Astrocyte (in vitro differentiated cells and primary cell): ENCODE measurements at regions not wholly inside any gene's neighbourhood (a gene's known extent, or its start where the extent isn't known, plus 50 kb on each side); places are given as distances from the start of the nearest gene placed in this dataset.

Experiments used
- DNase-seq: peaks from one replicate; pipeline ENCODE4 v3.0.0-alpha.2; 2010; ENCODE audit warnings: low read depth
- FAIRE-seq: peaks from 2 replicates; lab custom pipeline; 2011; peaks lifted over from hg19 to GRCh38; lab: Jason Lieb, UNC
- H2AFZ ChIP-seq: 2 replicates; pipeline ENCODE4 v1.6.0; 2012; ENCODE audit warnings: low read depth, low read length, inconsistent platforms
- H3K27ac ChIP-seq: 2 replicates; pipeline ENCODE4 v1.5.1; 2011; ENCODE audit warnings: low read depth, low read length, inconsistent platforms
- H3K27me3 ChIP-seq: 2 replicates; pipeline ENCODE4 v1.6.0; 2011; ENCODE audit warnings: low read length, inconsistent platforms; ENCODE audit not compliant: insufficient read depth
- H3K36me3 ChIP-seq: 2 replicates; pipeline ENCODE4 v1.5.1; 2011; ENCODE audit warnings: low read length, inconsistent platforms; ENCODE audit not compliant: insufficient read depth
- H3K4me1 ChIP-seq: 2 replicates; pipeline ENCODE4 v1.5.1; 2011; ENCODE audit warnings: low read length, inconsistent platforms; ENCODE audit not compliant: insufficient read depth
- H3K4me2 ChIP-seq: 2 replicates; pipeline ENCODE4 v1.6.0; 2012; ENCODE audit warnings: low read length, inconsistent platforms
- H3K4me3 ChIP-seq: 2 replicates; pipeline ENCODE4 v1.5.1; 2011; ENCODE audit warnings: low read depth, mild to moderate bottlenecking, low read length, inconsistent platforms; ENCODE audit not compliant: insufficient read depth
- H3K79me2 ChIP-seq: 2 replicates; pipeline ENCODE4 v1.6.0; 2012; ENCODE audit warnings: mild to moderate bottlenecking, low read length, inconsistent platforms; ENCODE audit not compliant: insufficient read depth
- H3K9ac ChIP-seq: 2 replicates; pipeline ENCODE4 v1.6.0; 2012; ENCODE audit warnings: mild to moderate bottlenecking, low read length, inconsistent platforms
- H3K9me3 ChIP-seq: 2 replicates; pipeline ENCODE4 v1.5.1; 2012; ENCODE audit warnings: low read depth, mild to moderate bottlenecking, low read length, inconsistent platforms; ENCODE audit not compliant: insufficient read depth
- H4K20me1 ChIP-seq: 2 replicates; pipeline ENCODE4 v1.6.0; 2012; ENCODE audit warnings: low read length, inconsistent platforms; ENCODE audit not compliant: insufficient read depth
- H3K27ac Mint-ChIP-seq: one replicate; pipeline ENCODE4 v1.8.0; 2021; ENCODE audit warnings: mild to moderate bottlenecking, mixed read lengths; ENCODE audit not compliant: unreplicated experiment
- H3K27me3 Mint-ChIP-seq: one replicate; pipeline ENCODE4 v1.8.0; 2021; ENCODE audit warnings: low read depth, mixed read lengths; ENCODE audit not compliant: unreplicated experiment
- H3K36me3 Mint-ChIP-seq: one replicate; pipeline ENCODE4 v1.8.0; 2021; ENCODE audit warnings: low read depth, mixed read lengths; ENCODE audit not compliant: unreplicated experiment
- H3K4me1 Mint-ChIP-seq: one replicate; pipeline ENCODE4 v1.8.0; 2021; ENCODE audit warnings: low read depth, mixed read lengths; ENCODE audit not compliant: unreplicated experiment
- H3K4me3 Mint-ChIP-seq: one replicate; pipeline ENCODE4 v1.8.0; 2021; ENCODE audit warnings: mild to moderate bottlenecking, moderate library complexity, mixed read lengths; ENCODE audit not compliant: unreplicated experiment
- H3K9me3 Mint-ChIP-seq: one replicate; pipeline ENCODE4 v1.8.0; 2021; ENCODE audit warnings: mild to moderate bottlenecking, mixed read lengths; ENCODE audit not compliant: unreplicated experiment
- EZH2 ChIP-seq: IDR thresholded peaks from 2 replicates; pipeline ENCODE4 v1.6.1; 2012; ENCODE audit warnings: mild to moderate bottlenecking, low read length, inconsistent platforms; ENCODE audit not compliant: insufficient read depth
- TF ChIP-seq, protein P1 (sequence below): IDR thresholded peaks from 2 replicates; pipeline ENCODE4 v1.5.1; 2011; ENCODE audit warnings: low read depth, mild to moderate bottlenecking, inconsistent platforms, low read length, moderate library complexity; ENCODE audit not compliant: insufficient read depth

DNA sequence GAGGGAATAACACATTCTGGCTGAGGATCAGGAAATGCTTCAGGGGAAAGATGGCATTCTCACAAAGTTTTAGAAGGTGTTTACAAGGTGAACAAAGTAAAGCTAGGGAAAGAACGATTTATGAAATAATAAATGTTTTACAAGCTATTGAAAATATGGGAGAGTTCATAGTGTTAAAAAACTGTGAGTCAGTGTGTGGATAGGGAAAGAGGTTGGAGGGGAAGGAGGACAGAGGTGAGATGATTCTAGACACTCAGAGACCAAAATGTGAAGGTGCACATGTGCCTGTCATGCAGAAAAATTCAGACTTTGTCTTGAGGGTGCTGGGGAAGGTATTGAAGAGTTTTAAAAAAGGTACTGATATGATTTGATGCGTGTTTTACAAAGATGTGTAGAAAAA is 476.1 kb downstream of the TDRD3 start:
- no peak for TF ChIP-seq EZH2
- TF ChIP-seq, protein P1, sequence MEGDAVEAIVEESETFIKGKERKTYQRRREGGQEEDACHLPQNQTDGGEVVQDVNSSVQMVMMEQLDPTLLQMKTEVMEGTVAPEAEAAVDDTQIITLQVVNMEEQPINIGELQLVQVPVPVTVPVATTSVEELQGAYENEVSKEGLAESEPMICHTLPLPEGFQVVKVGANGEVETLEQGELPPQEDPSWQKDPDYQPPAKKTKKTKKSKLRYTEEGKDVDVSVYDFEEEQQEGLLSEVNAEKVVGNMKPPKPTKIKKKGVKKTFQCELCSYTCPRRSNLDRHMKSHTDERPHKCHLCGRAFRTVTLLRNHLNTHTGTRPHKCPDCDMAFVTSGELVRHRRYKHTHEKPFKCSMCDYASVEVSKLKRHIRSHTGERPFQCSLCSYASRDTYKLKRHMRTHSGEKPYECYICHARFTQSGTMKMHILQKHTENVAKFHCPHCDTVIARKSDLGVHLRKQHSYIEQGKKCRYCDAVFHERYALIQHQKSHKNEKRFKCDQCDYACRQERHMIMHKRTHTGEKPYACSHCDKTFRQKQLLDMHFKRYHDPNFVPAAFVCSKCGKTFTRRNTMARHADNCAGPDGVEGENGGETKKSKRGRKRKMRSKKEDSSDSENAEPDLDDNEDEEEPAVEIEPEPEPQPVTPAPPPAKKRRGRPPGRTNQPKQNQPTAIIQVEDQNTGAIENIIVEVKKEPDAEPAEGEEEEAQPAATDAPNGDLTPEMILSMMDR = no peak
- Histone ChIP-seq H3K36me3 (no peaks in the 10 kb centered on the region), H2AFZ (no peak overlapping the region), H3K9ac (no peak overlapping the region), H3K4me3 (no peak overlapping the region), H3K9me3 (peaks cover 7% of the 10 kb centered on the region), H3K4me2 (no peak overlapping the region), H3K27me3 (no peaks in the 10 kb centered on the region), H3K79me2 (no peaks in the 10 kb centered on the region), H4K20me1 (no peaks in the 10 kb centered on the region), H3K4me1 (no peaks in the 10 kb centered on the region), H3K27ac (no peak overlapping the region)
- no peak for DNase-seq
- H3K9me3 Mint-ChIP-seq = no peaks in the 10 kb centered on the region
- no peaks in the 10 kb centered on the region for H3K4me1 Mint-ChIP-seq
- no peaks in the 10 kb centered on the region for H3K36me3 Mint-ChIP-seq
- peaks cover 3% of the 10 kb centered on the region for H3K27me3 Mint-ChIP-seq
- H3K4me3 Mint-ChIP-seq = no peak overlapping the region
- no peak for FAIRE-seq
- no peak overlapping the region for H3K27ac Mint-ChIP-seq

DNA sequence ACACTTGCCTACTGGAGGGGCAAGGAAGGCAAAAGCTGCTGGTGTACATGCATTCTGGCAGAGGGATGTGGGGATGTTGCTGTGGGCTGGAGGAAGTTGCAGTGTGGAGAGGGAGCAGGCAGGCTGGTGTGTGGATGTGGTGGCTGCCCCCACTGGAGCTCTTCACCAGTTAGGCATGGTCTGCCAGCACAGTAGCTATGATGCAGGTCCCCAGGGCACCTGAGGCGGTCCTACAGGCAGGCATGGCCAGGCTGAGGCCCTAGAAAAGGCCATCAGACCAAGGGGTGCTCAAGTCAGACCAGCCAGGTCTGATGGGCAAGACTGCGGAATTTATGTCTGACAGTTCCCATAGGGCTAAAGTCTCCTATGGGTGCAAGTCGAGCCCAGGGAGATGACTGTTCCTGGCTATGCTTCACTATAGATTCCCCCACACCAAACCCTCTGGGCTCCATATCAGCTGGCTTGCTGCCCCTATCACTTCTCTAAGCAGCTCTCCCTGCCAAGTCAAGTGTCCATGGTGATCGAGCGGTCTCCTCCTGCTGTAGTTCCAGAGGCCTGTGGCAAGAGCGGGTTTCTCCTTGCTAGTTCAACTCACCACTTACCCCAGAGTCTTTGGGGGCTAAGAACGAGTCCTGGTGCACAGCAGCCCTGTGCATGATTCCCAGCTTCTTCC is 473.1 kb downstream of the TDRD3 start:
- H3K4me3 ChIP-seq = no peak overlapping the region
- H3K4me1 ChIP-seq = no peaks in the 10 kb centered on the region
- peaks cover 4% of the 10 kb centered on the region for H3K9me3 Mint-ChIP-seq
- no peaks in the 10 kb centered on the region for H3K36me3 ChIP-seq
- no peaks in the 10 kb centered on the region for H3K36me3 Mint-ChIP-seq
- peaks cover 7% of the 10 kb centered on the region for H3K9me3 ChIP-seq
- no peak for TF ChIP-seq EZH2
- TF ChIP-seq, protein P1 = no peak
- H3K4me2 ChIP-seq = no peak overlapping the region
- H3K9ac ChIP-seq = no peak overlapping the region
- no peak overlapping the region for H2AFZ ChIP-seq
- H4K20me1 ChIP-seq = no peaks in the 10 kb centered on the region
- no peaks in the 10 kb centered on the region for H3K27me3 ChIP-seq
- no peak overlapping the region for H3K27ac Mint-ChIP-seq
- H3K27me3 Mint-ChIP-seq = no peaks in the 10 kb centered on the region
- no peak overlapping the region for H3K4me3 Mint-ChIP-seq
- no peak for DNase-seq
- H3K27ac ChIP-seq = no peak overlapping the region
- H3K79me2 ChIP-seq = no peaks in the 10 kb centered on the region
- no peak for FAIRE-seq
- no peaks in the 10 kb centered on the region for H3K4me1 Mint-ChIP-seq

DNA sequence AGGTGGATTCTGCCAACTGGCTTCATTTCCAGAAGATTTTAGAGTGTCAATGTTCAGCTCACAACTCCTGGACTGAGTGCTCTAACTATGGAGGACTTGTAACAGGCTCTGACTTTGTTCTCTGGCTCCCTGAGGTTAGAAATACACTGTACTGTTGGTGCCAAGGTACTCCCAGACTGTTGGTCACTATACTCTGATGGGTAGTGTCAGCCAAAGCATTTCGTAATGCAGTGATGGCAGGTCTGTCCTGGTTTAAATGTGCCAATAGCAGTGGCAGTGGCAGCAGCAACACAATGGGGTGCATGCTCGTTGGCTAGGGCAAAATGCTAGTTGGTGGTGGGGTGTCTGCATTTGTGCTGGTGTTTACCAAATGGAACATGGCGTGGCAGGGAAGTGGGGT is 472.2 kb downstream of the TDRD3 start:
- Histone ChIP-seq H3K4me2 (no peak overlapping the region), H3K4me3 (no peak overlapping the region), H3K27me3 (no peaks in the 10 kb centered on the region), H3K4me1 (no peaks in the 10 kb centered on the region), H3K9ac (no peak overlapping the region), H2AFZ (no peak overlapping the region), H3K27ac (no peak overlapping the region), H3K9me3 (peaks cover 7% of the 10 kb centered on the region), H3K36me3 (no peaks in the 10 kb centered on the region), H4K20me1 (no peaks in the 10 kb centered on the region), H3K79me2 (no peaks in the 10 kb centered on the region)
- Mint-ChIP-seq H3K27ac (no peak overlapping the region), H3K27me3 (no peaks in the 10 kb centered on the region), H3K36me3 (no peaks in the 10 kb centered on the region), H3K4me1 (no peaks in the 10 kb centered on the region), H3K9me3 (peaks cover 4% of the 10 kb centered on the region), H3K4me3 (no peak overlapping the region)
- TF ChIP-seq, protein P1 = no peak
- no peak for TF ChIP-seq EZH2
- FAIRE-seq = no peak
- DNase-seq = no peak
